ENCODE measurements at regions not wholly inside any gene's neighbourhood (a gene's known extent, or its start where the extent isn't known, plus 50 kb on each side); places are given as distances from the start of the nearest gene placed in this dataset.

GRCh38 chr4:57854748-57855147, 744.6 kb upstream of the IGFBP7 start:
- no peak for TF ChIP-seq CTCF (IDR thresholded peaks at IDR 0.05)
- no peak for TF ChIP-seq POLR2A (IDR thresholded peaks at IDR 0.05)
